HG03108 (cell line): ENCODE measurements at regions not wholly inside any gene's neighbourhood (a gene's known extent, or its start where the extent isn't known, plus 50 kb on each side); places are given as distances from the start of the nearest gene placed in this dataset.

Experiments
- ATAC-seq: cut with Tn5 transposase; IDR thresholded peaks from one replicate; pipeline ENCODE4 v1.9.1; 2021; ENCODE audit warnings: moderate library complexity; ENCODE audit not compliant: unreplicated experiment

DNA sequence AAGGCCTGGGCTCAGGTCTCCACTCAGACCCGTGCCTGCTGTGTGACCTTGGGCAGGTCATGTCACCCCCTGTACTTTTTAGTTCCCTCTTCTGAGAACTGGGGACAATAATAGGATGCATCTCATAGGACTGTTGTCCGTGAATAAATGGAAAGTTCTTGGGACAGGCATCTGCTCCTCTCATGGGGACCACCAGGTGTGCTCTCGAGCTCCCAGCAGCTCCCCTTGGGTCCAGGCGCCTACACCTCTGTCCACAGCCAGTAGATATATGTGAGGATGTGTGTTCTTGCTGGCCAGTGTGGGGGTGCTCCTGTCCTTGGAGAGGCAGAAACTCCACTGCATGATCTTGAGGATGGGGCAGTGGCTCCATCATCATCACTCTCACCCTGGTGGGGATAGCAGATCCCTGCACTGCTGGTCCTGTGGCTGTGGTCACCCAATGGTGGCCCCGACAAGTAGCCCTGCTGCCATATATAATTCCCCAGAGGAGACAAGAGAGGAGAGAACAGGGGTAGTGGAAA is 257.6 kb upstream of the TLE3 start:
- no peak for ATAC-seq

DNA sequence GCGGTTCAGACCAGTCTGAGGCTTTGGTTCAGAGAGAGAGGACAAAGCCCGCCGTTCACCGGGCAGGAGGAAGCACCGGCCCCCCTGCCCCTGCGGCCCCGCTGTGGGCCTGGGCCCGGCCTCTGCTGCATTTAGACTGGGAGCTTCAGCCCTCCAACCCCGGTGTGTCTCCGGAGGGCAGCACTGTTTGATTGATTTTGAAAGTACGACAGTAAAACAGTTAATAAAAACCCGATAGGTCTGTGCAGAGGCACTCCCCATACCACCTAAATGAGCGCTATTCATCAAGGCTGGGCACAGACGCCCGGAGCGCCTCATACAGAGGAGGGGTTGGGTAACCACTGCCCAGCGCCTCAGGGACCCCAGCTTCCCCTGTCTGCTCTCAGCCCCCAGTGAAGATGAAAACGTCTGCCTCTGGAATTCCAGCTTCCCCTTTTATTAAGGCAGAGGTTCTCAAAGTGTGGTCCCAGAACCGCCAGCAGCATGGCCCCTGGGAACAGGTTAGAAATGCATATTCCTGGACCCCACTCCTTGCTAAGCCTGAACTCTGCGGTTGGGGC is 256.7 kb upstream of the TLE3 start:
- ATAC-seq: no peak

DNA sequence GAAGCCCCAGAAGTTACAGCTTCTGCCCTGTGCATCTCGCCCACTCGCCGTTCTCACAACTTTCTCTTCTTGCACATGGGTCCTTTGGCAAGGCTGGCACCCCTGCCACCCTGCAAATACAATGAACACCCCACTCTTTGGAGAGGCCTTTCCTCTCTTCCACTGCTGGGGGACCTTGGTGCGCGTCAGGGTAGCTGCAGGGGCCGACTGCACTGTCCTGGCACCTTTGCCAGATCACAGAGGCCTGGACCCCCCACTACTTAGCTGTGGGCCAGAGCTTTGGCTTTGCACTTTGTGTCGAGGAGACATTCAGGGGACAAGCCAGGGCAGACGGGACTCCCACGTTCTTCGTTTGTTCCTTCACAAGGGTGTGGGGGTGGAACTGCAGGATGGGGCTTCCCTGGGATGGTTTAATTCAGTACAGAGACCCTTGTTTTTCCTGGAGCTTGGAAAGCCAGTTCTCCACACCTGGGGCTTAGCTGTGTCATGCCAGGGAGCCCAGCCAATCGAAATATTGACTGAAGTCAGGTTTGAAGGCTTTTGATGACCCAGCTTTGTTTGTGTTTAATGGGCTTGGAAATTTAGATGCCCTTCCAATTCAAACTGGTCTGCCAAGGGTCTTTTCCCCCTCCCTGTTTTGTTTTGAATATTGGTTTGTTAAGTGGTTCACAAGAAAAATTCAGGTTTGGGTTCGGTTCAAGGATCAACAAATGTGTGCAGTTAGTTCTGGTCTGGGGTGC is 256.1 kb upstream of the TLE3 start:
- ATAC-seq: no peak

DNA sequence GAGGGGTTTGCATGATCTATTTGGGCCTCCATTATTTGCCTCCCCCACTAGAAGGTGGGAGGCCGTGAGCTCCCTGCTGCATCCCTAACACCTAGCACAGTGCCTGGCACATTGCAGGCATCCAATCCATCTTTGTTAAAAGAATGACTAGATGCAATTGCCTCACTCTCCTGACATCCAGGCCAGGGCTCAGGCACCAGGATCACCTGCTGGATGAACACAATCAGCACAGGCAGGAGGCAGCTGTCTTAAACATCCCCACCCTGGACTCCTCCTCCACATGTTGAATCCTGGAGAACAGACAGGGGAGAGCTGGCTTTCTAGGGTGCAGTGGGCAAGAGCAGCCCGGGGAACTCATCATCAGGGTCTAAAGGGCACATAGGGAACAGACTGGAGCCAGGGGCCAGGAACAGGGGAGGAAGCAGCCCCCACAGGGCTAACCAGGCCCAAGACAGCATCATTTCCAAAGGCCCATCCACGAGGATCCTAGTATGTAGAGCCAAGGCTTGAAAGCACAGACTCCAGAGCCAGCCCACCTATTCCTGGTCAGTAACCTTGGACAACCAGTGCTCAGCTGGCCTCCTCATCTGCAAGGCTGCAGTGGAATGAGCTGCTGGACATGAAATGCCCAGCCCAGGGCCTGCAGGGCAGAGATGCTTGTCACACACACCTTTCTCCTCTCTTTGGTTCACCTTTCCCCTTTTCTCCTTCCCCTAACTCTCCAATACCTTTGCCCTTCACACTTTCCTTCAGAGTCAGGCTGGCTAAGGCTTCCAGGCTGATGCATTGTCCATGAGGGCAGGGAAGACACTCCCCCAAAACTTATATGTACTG is 254.4 kb upstream of the TLE3 start:
- ATAC-seq: no peak

DNA sequence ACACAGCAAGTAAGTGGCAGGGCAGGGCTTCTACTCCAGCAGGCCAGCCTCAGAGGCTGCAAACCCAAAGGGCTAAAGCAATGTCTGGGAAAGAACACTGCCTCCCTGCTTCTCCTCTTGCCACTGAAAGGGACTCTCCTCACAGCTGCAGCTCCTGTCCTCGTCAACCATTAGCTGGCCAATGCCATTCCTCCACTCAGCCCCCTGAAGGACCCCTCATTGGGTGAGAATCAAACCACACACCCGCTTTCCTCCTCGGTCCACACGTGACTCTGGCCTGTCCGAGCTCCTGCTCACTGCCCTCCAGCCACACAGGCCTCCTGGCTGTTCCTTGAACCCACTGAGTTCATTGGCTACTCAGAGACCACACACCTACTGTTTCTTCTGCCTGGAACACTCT is 253.7 kb upstream of the TLE3 start:
- ATAC-seq: no peak

GRCh38 chr15:70348581-70349344 is 251.0 kb upstream of the TLE3 start:
- no peak for ATAC-seq

DNA sequence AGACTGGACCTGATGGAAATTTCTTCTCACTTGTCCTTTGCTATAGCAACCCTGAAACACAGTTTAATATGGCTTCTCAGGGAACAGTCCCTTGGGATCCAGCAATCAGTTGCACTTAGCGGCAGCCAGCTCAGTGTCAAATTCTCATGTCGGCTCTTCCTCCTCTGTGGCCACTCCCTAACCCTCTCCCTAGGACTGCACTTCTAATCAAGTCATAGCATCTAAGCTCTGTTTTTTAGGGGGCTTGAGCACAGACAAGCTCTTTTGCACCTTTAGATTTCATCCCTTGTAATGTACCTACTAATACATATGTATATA is 250.5 kb upstream of the TLE3 start:
- no peak for ATAC-seq

GRCh38 chr15:70347321-70348225 is 249.9 kb upstream of the TLE3 start:
- no peak for ATAC-seq

GRCh38 chr15:70345251-70346019 is 247.7 kb upstream of the TLE3 start:
- ATAC-seq: no peak

GRCh38 chr15:70344666-70345065 is 246.9 kb upstream of the TLE3 start:
- ATAC-seq: no peak

DNA sequence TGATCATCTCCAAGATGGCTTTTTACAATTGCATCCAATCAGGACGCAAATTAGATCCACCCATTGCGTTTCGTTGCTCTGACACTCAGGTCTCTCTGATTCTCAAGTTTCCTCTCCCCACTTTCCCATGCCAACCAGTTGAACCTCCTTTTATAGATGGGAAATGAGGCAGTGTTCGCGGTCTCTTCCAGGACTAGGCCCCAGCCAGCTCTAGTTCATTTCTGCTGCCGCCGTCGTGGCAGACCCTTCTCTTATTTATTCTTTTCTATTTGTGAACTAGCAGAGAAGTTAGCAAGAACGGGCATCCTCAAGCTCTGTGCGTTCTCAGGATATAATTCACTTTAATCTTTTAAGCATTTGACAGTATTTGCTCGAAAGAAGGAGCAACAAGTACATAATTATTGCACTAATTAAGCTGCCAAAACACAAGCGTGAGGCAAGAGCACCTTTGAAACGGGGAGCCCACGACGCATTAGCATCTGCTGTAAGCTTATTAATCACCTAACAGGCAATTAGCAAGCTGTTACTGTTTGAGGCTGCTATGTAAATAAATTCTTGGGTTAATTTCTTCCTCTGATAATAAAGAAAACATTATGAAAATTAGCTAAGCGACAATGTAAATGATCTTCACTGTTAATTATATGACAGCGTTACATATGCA is 246.4 kb upstream of the TLE3 start:
- ATAC-seq: no peak

- no peak for ATAC-seq
These were observed 245.1 kb upstream of the TLE3 start for GRCh38 chr15:70342554-70343548.

DNA sequence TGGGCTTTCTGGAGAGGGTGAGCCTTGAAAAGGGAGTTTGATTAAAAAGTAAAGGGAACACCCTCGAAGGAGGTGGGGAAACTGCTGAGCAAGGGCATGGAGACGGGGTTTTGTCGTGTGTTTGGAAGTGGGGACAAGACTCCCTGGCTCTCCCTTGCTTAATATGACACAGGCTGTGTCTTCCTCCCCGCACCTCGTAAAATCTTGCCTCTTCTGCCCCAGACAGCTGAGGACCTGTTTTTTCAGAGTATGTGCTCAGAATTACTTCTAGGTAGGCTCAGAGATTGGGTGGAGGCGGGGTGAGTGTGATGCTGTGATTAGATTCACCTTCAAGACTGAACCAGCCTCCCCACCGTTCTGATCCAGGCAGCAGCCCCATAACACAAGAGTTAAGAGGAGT is 244.4 kb upstream of the TLE3 start:
- no peak for ATAC-seq

GRCh38 chr15:70341566-70341965 is 243.8 kb upstream of the TLE3 start:
- no peak for ATAC-seq

DNA sequence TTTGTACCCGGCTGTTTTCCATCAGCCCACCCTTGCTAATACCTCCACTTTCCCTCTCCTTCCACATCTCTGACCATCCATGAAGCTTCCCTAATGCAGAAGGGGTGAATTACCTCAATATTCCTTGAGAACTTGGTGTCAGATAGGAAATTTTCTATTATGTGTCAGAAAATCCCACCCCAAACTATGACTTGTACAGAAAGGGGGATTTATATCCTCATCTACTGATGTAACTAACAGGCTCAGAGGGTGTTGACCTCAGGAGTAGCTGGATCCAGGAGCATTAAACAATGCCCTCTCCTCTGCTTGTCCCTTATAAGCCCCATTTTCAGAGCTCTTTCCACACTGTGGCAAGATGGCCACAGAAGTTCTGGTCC is 242.8 kb upstream of the TLE3 start:
- no peak for ATAC-seq

DNA sequence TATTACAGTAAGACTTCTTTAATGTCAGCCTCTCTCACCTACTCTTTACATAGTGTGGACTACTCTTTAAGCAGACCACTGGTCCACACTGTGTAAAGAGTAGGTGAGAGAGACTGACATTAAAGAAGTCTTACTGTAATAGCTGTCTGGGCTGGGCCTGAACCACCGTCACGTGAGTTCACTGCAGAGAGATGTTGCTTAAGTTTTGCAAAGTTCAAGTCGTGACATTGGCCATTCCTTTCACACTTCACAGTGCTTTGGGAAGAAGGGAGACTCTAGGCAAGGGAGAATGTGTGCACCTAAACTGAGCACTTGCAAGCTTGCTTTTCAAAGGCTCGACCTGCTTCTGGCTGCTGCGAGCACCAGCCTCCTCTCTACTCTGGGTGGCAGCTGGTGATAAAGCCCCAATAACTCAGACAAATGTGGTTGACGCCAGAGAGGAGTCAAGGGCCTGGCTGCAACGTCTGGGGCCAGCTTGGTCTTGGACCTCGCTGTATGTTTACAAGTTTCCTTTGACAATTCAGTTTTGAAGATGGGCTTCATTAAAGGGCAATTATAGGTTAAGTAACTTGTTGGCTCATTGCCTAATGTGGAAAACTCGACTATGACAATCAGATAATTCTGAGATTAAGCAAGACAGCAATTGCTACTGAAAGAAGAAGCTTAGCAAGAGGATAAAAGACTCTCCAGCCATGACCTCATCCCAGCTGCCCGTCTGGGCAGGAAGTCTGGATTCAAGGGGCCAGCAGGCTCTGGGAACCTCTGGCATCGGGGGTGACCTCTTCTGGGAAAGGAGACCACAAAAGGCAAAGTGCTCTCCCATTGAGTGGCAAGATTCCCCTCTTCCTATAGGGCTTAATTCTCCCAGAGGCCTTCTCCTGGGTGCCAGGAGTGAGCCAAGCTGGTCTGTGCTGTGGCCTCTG is 242.1 kb upstream of the TLE3 start:
- ATAC-seq: no peak
